Fibroblast of skin of left quadriceps (primary cell): ENCODE measurements at regions not wholly inside any gene's neighbourhood (a gene's known extent, or its start where the extent isn't known, plus 50 kb on each side); places are given as distances from the start of the nearest gene placed in this dataset.
"Not testable (repeated sequence)": the region's sequence is repeated elsewhere in the genome, so short reads cannot be mapped to it uniquely, and the experiment has no call there.

Experiments used
- DNase-seq, 2 experiments: peaks; one replicate each; pipeline ENCODE4 v3.0.0-alpha.2; 2013; ENCODE audit warnings: low read depth in 2 of 2

GRCh38 chr13:44666538-44666937, 90.4 kb upstream of the TSC22D1 start:
- peak; percentile 49 to 51 for DNase-seq

GRCh38 chr13:44664308-44664707, 88.2 kb upstream of the TSC22D1 start:
- DNase-seq, result no peak

GRCh38 chr13:44662515-44662914, 86.4 kb upstream of the TSC22D1 start:
- DNase-seq, result no peak

- DNase-seq, result no peak
These were observed 85.8 kb upstream of the TSC22D1 start for GRCh38 chr13:44661936-44662335.

GRCh38 chr13:44660050-44660449, 83.9 kb upstream of the TSC22D1 start:
- no peak for DNase-seq

- DNase-seq, result no peak
These were observed 77.0 kb upstream of the TSC22D1 start for GRCh38 chr13:44652962-44653660.

GRCh38 chr13:44652168-44652567, 76.0 kb upstream of the TSC22D1 start:
- no peak for DNase-seq

GRCh38 chr13:44651724-44652123, 75.6 kb upstream of the TSC22D1 start:
- DNase-seq, result no peak

- no peak for DNase-seq
These were observed 75.1 kb upstream of the TSC22D1 start for GRCh38 chr13:44651209-44651608.

GRCh38 chr13:44649834-44650233, 73.7 kb upstream of the TSC22D1 start:
- DNase-seq, result no peak

- DNase-seq, result no peak
These were observed 72.9 kb upstream of the TSC22D1 start for GRCh38 chr13:44649104-44649428.

GRCh38 chr13:44648392-44649103, 72.4 kb upstream of the TSC22D1 start:
- DNase-seq, result no peak

- DNase-seq, result not testable (repeated sequence)
These were observed 71.4 kb upstream of the TSC22D1 start for GRCh38 chr13:44647560-44647959.

GRCh38 chr13:44646044-44646443, 69.9 kb upstream of the TSC22D1 start:
- DNase-seq, result no peak

GRCh38 chr13:44643256-44643655, 67.1 kb upstream of the TSC22D1 start:
- DNase-seq, result no peak

GRCh38 chr13:44637581-44637980, 61.5 kb upstream of the TSC22D1 start:
- DNase-seq, result no peak

- peak; percentile 64 to 67 for DNase-seq
These were observed 53.5 kb upstream of the TSC22D1 start for GRCh38 chr13:44629465-44630183.

GRCh38 chr13:44628826-44629225, 52.7 kb upstream of the TSC22D1 start:
- not testable (repeated sequence) for DNase-seq

- peak; percentile 28 for DNase-seq
These were observed 51.3 kb upstream of the TSC22D1 start for GRCh38 chr13:44627441-44627840.

GRCh38 chr13:44626176-44626575, 50.0 kb upstream of the TSC22D1 start:
- no peak for DNase-seq
